GF-D8 (cell line): ENCODE measurements at regions not wholly inside any gene's neighbourhood (a gene's known extent, or its start where the extent isn't known, plus 50 kb on each side); places are given as distances from the start of the nearest gene placed in this dataset.

ENCODE experiments used
- DNase-seq: peaks from one replicate; lab custom pipeline; 2025; lab: John Stamatoyannopoulos, UW

GRCh38 chr2:12205086-12205485 is 458.7 kb downstream of the LPIN1 start:
- DNase-seq = no peak

DNA sequence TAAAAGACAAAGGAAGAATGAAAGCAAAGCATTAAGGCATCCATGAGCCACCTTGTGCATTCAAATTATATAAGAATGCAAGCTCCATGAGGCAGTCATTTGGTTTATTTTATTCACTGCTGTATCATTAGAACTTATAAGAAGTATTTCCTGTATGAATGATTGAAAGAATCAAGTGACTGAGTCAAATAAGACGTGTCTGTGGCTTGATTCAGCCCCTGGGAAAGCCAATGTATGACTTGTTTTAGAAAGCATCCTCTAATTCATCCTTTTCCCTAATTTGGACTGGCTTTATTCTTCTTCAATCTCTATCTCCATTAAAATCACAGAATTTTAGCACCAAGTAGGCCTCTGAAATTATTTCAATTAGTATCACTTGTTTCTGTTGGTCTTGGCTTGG is 461.1 kb downstream of the LPIN1 start:
- no peak for DNase-seq

DNA sequence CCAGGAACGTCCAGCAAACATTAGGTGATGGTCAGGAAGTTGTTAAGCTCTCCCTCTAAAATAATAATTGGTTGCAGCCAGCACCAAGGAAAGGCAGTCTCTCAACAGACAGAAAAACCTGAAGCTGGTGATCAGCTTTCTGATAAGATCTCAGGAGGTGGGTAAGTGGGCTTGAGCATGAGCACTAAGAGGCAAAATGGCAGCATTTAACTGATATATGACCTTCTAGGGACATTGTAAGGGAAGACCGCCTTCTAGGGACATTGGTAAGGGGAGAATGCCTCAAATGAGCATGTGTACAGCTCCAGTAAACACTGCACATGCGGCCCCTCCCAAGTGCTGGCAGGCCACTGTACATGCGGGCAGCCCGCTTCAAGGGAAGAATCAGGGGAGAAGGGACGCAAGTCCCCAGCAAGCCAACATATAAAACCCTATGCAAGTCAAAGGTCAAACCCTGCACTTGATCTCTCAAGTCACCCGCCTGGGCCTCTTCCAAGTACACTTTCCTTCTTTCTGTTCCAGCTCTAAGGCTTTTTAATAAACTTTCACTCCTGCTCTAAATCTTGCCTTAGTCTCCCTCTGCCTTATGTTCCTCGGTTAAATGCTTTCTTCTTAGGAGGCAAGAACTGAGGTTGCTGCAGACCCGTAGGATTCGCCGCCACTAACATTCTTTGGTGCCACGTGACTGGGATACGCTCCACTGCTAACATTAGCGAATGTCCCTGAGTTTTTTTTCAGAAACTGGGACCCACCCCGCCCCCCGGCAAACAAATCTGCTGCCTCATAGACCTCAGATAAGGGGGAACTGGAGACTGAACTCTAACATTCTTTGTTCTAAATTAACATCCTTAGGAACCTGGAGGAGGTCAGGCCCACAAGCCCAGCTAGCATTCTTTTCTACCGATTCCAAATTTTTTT is 463.8 kb downstream of the LPIN1 start:
- DNase-seq = no peak

DNA sequence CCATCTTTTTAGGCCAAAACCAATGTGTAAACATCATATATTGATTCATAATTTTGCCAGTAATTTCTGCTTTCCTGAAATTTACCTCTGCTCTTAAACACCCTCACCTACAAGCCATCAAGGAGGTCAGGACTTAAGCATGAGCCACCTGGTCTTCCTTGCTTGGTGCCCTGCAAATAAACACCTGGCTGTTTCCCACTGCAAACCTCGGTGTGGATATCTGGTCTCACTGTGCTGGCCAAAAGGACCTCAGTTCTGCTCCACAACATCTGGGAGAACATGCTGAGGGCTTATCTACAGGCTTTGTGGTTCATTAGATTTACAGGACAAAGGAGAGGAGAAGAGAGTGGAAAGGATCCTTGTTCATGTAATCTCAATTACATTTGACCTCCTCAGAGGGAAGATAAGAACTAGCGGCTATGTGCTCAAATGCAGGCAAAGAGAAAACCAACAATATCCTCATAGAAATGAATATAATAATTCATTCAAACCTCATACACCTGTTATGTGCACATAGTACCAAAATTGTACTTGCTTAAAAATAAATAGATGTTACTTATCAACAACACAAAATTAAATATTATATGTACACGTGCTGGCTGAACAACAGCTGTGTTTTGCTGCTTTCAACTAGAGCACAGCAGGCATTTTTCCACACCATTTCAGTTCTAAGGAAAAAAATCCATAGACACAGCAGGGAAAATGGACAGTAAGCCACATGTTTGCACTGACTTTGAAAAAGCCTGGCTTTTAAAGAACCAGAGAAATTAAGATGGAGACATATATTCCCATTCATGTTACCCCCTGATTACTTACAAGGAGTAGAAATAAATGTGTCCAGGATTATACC is 465.1 kb downstream of the LPIN1 start:
- DNase-seq = no peak

DNA sequence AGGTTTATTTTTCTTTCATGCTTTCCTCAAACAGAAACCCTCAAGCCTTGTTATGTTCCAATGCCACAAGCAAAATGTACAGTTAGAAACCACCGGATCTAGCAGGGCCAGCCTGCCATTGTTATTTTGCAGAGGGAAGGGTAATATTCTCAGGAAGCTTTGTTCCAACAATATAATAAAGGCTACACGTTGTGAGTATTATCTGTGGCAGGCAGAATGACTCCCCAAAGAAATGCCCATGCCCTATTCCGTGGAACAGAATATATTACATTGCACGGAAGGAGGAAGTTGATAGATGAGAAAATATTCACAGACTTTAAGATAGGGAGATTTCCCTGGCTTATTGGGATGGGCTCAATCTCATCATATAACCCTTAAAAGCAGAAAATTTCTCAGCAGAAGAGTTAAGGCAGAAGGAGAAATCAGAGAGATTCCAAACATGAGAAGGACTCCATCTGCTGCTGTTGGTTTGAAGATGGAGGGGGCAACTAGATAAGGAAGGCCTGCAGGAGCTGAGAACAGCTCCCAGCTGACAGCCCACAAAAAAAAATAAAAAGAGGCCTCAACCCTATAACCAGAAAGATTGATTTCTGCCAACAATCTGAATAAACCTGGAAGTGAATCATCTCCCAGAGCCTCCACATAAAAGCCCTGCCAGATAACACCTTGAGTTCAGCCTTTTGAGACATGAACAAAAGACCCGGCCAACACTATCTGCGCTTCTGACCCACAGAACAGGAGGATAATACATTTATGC is 466.6 kb downstream of the LPIN1 start:
- DNase-seq = no peak

DNA sequence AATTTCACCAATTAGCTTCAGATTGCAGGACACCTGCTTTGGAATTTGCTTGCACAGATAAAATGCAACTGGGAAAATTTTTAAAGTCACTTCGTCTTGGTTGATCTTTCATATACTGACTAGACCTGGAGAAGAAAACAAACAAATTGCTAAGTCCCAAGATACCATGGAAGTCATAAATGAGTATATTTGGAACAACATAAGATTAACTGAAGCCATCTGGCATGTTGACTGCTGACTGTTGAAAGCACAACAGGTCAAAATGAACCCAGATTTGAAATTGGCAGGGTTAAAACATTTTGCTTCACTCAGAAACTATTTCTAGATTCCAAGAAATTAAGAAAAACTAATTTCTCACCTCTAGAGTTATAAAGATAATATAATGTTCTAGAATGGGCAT is 470.7 kb downstream of the LPIN1 start:
- no peak for DNase-seq

GRCh38 chr2:12219761-12220160 is 473.3 kb downstream of the LPIN1 start:
- no peak for DNase-seq

- DNase-seq = no peak
Observed at GRCh38 chr2:12221584-12221983, 475.2 kb downstream of the LPIN1 start.

GRCh38 chr2:12222554-12222953 is 476.1 kb downstream of the LPIN1 start:
- DNase-seq = no peak

DNA sequence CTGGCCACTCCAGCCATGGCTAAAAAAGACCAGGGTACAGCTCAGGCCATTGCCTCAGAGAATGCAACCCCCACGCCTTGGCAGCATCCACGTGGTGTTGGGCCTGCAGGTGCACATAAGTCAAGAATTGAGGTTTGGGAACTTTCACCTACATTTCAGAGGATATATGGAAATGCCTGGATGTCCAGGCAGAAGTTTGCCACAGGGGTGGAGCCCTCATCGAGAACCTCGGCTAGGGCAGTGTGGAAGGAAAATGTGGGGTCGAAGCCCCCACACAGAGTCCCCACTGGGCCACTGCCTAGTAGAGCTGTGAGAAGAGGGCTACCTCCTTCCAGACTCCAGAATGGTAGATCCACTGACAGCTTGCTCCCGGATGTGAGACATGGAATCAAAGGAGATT is 477.3 kb downstream of the LPIN1 start:
- no peak for DNase-seq

DNA sequence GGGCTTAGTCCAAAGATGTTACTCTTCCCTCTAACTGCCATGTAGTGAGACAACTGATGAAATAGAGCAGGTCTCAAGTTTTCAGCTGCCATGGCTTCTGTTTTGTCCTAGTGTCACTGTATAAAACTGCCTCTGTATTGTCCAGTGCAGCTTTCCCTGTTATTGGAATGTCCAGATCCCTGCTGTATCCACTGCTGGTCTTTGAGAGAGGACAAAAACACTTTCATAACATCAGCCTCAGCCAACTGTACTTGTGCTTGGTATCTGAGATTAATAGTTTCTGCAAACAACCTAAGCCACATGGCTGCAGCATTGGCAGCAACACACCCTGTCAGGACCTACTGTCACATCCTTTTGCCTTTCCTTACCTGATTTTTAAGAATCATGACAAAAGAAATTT is 480.2 kb downstream of the LPIN1 start:
- no peak for DNase-seq

- no peak for DNase-seq
Observed at GRCh38 chr2:12227941-12228608, 481.6 kb downstream of the LPIN1 start.

DNA sequence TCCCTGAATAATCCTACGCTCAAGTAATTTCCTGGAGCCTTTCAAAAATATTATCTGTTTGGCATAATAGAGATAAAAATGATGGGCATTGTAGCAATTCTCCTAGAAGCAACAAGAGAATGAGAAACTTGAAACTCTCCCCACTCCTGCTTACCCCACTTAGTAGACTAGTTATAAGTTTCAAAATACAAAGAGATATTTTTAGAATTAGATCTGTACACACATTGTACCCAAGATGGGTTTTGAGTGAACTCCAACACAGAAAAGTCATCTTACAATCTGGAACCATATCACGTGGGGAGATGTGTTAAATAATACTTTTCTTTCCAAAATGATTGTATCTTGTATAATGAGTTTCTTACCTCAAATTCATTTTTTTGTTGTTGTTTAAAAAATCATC is 484.9 kb downstream of the LPIN1 start:
- DNase-seq = no peak

DNA sequence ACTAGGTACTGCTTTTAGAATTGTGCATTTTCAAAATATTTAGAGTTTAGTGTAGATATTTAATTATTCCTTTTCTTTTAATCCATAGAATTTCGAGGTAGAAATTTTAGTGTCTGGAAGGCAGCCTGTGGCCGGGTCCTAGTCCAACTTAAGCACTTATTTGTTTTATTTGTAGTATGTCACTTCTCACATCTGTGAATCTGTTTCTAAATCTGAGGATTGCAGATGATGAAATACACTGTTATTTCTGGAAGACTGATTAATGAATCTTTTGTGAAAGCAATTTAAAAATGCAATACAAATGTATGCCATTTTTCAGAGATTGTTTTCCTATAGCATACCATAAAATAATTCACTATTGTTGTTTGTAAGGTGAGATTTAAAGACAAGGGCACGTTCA is 483.9 kb upstream of the TRIB2 start:
- DNase-seq = no peak

DNA sequence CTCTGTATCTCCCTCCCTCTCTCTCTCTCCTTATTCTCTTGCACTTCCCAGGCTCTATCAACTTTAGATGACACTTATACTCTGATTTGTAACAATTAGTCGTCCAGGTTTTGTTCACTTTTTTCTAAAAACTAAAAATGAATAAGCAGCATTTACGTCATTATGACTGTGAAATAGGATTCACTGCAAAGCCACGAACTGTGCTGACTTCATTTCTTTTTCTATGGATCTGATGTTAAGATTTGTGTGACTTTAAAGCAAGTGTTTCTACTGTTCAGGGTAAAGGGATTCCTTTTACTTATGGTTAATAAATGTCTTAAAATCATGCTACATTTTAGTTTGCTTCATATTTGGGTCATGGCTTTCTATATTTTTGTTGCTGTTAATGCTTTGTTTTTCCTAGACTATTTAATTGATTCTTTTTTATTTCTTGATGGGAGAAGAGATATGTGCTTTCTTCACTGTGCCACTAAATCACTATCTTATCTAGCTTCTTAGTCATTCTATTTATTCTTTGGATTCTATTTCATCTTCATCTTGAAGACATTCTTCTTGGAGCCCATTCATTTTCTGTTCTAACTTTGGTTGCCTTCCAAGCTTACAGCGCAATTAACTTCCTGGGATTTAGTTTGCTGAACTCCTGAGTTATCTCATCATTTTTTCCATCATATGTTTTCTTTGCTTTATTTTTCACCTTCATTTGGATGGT is 480.4 kb upstream of the TRIB2 start:
- no peak for DNase-seq

DNA sequence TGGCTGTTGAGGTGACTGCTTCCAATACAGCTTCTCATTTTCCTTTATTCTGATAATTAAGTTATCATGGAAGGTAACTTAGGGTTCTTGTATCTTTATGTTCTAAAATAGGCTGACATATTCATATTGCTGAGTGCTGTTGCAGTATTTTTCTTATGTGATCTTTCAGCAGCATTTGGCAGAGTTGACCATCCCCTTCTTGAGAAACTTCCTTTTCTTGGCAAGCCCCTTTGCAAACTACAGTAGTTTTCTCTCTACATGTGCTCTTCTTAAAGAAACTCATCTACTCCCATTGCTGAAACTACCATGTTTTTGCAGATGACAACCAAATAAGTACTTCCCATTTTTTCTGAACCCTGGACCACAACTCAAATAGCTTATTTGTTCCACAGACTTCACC is 476.5 kb upstream of the TRIB2 start:
- DNase-seq = no peak

DNA sequence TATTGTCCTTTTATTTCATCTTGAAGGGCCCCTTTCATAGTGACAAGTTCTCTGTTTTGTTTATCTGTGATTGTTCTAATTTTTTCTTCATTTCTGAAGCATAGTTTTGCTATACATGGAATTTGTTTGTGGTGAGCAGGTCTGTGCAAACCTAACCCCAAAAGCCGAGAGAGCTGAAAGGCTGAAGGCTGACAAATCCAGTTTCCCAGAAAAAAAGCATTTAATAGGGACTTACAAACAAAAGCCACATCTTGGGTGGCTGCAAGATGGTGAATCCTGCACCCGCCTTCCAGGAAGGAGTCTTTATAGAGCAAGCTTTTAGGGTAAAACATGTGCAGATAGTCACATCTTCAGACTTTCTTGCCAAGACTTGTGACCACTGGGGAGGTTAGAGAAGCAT is 473.4 kb upstream of the TRIB2 start:
- no peak for DNase-seq

- no peak for DNase-seq
Observed at GRCh38 chr2:12244070-12244469, 472.7 kb upstream of the TRIB2 start.

- DNase-seq = no peak
Observed at GRCh38 chr2:12251121-12251520, 465.6 kb upstream of the TRIB2 start.

- no peak for DNase-seq
Observed at GRCh38 chr2:12251749-12252148, 465.0 kb upstream of the TRIB2 start.

DNA sequence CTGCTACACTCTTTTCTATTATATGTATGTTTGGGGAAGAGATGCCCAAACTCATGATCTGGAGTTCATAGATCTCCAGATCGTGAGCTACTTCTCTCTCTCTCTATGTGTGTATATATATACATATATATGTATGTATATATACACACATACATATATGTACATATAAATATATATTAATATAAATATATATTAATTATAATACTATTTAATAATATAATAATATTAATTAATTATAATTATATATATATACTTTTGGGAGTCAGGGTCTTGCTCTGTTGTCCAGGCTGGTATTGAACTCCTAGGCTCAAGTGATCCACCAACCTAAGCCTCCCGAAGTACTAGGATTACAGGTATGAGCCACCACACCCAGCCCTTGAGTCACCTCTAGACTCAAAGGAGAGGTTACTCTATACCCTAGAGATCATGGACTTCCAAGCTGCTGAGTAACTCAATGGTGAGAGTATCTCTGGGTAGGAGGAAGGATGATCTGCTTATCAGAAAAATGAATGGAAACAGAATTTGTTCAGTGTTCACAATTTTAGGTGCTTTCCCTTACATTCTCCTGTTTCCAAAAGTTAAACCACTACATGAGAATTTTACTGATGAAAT is 463.5 kb upstream of the TRIB2 start:
- DNase-seq = no peak
